ENCODE measurements at regions not wholly inside any gene's neighbourhood (a gene's known extent, or its start where the extent isn't known, plus 50 kb on each side); places are given as distances from the start of the nearest gene placed in this dataset.

DNA sequence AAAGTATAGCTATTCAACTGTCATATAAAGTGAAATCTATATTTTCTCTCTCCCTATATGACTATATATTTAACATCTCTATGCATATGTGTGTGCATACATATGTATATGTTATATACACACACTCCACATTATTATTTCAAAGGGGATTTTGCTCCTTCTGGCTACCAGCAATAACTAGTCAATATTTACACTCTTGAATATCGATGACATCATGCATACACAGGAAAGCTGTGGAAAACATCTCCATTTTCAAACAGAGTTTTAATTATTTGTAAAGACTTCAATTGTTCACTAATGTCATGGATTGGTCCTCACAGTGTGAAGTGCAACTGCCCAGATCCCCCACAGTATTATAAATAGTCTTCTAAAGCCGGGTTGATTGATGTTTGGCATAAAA lies 195.9 kb upstream of the TCF4 start:
- WGBS (ENCODE audit: insufficient coverage, insufficient read length), result no CpG with 5 or more reads among the region's 2 CpGs
- no peak overlapping the region for H3K27ac ChIP-seq (ENCODE audit: low read length)
- no peaks in the 10 kb centered on the region for H3K9me3 ChIP-seq (ENCODE audit: control insufficient read depth, insufficient read depth, low read length)
- no peak overlapping the region for H3K4me3 ChIP-seq (ENCODE audit: low read length)
- no peaks in the 10 kb centered on the region; the same call in 1 of the 2 replicates for H3K27me3 ChIP-seq (ENCODE audit: control insufficient read depth, insufficient read depth, low read length)
- H3K4me1 ChIP-seq (ENCODE audit: control insufficient read depth, insufficient read depth, low read length), result peaks cover 2% of the 10 kb centered on the region; the same call in 1 of the 2 replicates
- no peak for DNase-seq (ENCODE audit: low read depth, low spot score)
- no peaks in the 10 kb centered on the region for H3K36me3 ChIP-seq (ENCODE audit: control insufficient read depth, insufficient read depth, low read length)

DNA sequence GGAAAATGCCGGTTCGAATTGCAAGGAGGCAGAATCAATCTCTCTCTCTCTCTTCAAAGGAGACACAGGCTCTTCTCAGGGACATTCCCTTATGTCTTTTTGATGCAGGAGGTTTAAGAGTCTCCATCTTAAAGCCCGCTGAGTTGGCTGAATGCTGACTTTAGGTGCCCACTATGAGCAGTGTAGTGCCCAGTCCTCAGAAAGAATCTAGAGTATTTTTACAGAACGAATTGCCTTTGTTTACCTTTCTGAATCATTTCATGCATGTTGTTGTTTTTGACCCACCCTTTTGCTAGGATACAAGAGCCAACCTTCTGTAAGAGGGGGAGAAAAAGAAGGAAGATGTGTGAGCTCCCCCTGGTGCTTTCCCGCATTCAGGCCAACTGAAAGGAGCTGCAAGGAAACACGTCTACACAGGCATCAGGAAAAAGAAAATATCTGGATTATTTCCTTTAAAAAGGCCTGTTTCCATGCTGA lies 193.5 kb upstream of the TCF4 start:
- no peaks in the 10 kb centered on the region for H3K9me3 ChIP-seq (ENCODE audit: control insufficient read depth, insufficient read depth, low read length)
- no peaks in the 10 kb centered on the region for H3K36me3 ChIP-seq (ENCODE audit: control insufficient read depth, insufficient read depth, low read length)
- no CpG with 5 or more reads among the region's 6 CpGs for WGBS (ENCODE audit: insufficient coverage, insufficient read length)
- no peak overlapping the region for H3K27ac ChIP-seq (ENCODE audit: low read length)
- H3K27me3 ChIP-seq (ENCODE audit: control insufficient read depth, insufficient read depth, low read length), result no peaks in the 10 kb centered on the region; the same call in 1 of the 2 replicates
- peak; percentile 55 for DNase-seq (ENCODE audit: low read depth, low spot score)
- H3K4me3 ChIP-seq (ENCODE audit: low read length), result no peak overlapping the region
- H3K4me1 ChIP-seq (ENCODE audit: control insufficient read depth, insufficient read depth, low read length), result peaks cover 2% of the 10 kb centered on the region; the same call in 1 of the 2 replicates

DNA sequence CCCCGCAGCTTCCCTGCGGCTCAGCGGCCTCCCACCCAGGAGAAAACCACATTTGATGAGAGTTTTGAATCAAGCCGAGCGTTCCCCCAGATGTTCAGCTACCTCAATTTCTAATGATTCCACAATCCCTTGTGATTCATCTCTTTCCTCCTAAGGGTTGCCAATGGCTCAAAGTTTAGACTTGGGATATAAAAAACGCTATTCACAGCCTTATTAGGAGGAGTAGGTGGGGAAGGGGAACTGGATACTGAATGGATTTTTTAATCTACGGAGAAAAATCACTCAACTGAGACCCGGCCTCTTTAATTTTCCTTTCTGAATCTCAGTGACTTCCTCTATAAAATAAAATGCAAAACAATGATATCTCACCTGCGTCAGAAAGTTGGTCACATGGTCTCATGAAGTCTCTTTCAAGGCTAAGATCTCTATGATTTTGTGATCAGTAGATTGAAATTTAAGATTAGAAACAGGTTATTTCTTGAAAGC lies 192.6 kb upstream of the TCF4 start:
- Histone ChIP-seq H3K4me1 (ENCODE audit: control insufficient read depth, insufficient read depth, low read length) (peaks cover 2% of the 10 kb centered on the region; the same call in 1 of the 2 replicates), H3K27ac (ENCODE audit: low read length) (no peak overlapping the region), H3K9me3 (ENCODE audit: control insufficient read depth, insufficient read depth, low read length) (no peaks in the 10 kb centered on the region), H3K36me3 (ENCODE audit: control insufficient read depth, insufficient read depth, low read length) (no peaks in the 10 kb centered on the region), H3K27me3 (ENCODE audit: control insufficient read depth, insufficient read depth, low read length) (no peaks in the 10 kb centered on the region; the same call in 1 of the 2 replicates), H3K4me3 (ENCODE audit: low read length) (peak overlapping the region; percentile 52; the same call in 1 of the 2 replicates)
- no CpG with 5 or more reads among the region's 9 CpGs for WGBS (ENCODE audit: insufficient coverage, insufficient read length)
- no peak for DNase-seq (ENCODE audit: low read depth, low spot score)

DNA sequence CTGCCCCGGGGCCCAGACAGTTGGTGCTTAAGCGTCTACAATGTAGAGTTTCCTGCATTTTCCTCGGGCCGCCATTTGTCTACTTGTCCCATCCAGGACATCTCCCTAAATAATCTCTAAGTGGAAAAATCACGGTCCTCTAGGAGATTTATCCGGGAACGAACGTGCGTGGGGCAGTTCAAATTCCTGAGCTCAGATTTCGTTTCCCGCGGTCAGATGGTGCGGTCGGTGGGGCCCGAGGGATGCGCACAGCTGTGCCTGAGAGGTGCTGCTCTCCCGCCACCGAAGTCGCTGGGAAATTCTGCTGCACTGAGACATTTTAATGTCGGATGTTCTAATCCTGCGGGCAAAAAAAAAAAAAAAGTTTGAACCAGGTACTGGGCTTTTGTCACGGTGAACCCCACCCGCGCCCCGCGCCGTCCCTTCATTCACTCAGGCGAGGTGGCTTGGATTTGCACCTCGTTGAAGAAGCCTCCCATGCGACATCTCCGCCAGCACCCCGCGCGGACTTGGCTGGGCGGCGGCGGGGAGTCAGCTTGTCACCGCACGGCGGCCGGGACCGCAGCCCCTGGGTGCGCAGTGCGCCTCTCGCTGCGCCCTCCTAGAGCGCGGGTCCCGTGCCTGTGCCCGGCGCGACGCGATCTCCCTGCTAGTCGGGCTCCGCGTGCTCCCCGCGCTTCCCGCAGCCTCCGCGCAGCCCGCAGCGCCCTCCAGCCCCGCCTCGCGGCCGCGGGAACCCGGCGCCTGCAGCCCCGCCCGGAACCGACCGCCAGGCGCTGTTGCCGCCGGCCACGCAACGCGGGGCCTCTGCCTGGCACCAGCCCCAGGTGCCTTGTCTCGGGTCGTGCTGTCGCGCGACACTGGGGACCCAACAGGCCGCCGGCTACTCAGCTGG lies 191.9 kb upstream of the TCF4 start:
- H3K9me3 ChIP-seq (ENCODE audit: control insufficient read depth, insufficient read depth, low read length), result no peaks in the 10 kb centered on the region
- peaks cover 2% of the 10 kb centered on the region; the same call in 1 of the 2 replicates for H3K4me1 ChIP-seq (ENCODE audit: control insufficient read depth, insufficient read depth, low read length)
- no peaks in the 10 kb centered on the region for H3K36me3 ChIP-seq (ENCODE audit: control insufficient read depth, insufficient read depth, low read length)
- no peak overlapping the region for H3K27ac ChIP-seq (ENCODE audit: low read length)
- no peak for DNase-seq (ENCODE audit: low read depth, low spot score)
- H3K4me3 ChIP-seq (ENCODE audit: low read length), result peak overlapping the region; percentile 52; the same call in 1 of the 2 replicates
- no peaks in the 10 kb centered on the region; the same call in 1 of the 2 replicates for H3K27me3 ChIP-seq (ENCODE audit: control insufficient read depth, insufficient read depth, low read length)
- WGBS (ENCODE audit: insufficient coverage, insufficient read length), result no CpG with 5 or more reads among the region's 88 CpGs

DNA sequence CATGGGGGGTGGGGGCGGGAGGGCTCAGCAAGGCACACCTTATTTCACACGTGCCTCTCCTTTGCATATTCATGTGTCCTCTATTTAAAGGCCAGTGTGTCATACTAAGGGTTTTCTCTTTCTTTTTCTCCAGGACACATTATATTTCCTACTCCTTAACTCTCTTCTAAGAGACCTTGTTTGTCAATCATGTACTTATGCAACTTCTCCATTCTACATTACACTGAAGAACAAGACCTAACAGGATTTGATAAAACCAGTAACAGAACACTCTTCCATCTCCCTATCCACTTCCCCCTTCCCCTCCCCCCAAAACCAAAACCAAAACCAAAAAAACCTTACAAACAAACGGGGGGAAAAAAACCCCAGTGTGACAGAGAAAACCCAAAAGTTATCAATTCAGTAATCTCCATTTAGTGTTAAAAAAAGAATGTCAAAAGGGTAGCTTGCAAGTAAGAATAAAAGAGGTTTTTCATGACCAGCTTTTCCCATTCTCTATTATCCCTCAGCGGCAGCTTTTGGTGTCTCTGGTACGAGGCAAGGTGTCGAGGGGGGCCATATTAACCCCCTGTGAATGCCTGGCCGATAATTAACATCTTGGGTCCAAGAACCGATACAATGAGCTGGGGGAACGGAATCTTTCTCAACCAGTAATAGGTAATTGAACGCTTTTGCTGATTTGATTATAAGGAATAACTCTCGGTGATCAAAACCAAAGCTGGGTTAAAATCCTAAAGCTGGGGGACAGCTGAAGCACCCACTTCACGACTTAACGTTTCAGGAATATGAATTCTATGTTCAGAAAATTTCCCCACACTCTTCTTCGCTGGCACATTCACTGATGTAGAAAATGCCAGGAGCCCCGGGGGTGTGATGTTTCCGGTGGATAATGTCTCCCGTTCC lies 191.0 kb upstream of the TCF4 start:
- DNase-seq (ENCODE audit: low read depth, low spot score), result no peak
- H3K4me3 ChIP-seq (ENCODE audit: low read length), result peak overlapping the region; percentile 52; the same call in 1 of the 2 replicates
- H3K27ac ChIP-seq (ENCODE audit: low read length), result no peak overlapping the region

DNA sequence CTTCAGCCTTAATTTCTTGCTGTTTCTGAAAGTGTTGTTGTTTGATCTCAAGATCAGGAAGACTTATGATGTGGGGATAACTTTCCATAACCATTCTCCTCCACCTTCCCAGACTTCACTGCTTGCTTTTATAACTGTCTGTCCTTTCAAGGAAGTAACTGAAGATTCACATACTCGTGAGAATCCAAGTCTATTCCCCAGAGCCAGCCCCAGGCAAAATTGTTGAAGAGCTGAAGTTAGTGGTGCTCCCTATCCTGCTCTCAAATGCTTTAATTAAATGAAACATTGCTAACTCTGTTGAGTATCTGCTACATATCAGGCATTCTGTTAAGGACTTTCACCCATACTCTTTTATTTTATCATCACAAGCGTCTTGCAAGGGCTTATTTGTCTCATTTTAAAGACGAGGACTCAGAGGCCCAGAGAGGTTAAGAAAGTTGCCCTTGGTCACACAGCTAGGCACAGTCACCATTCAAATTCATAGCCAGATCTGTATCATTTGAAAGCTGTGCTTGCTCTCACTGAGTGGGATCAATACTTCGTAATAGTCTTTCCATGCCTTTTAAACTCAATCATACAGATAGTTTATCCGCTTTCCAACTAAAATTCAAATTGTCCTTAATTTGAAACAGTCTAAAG lies 189.8 kb upstream of the TCF4 start:
- no peak for DNase-seq (ENCODE audit: low read depth, low spot score)
- no peaks in the 10 kb centered on the region for H3K9me3 ChIP-seq (ENCODE audit: control insufficient read depth, insufficient read depth, low read length)
- no CpG with 5 or more reads among the region's 5 CpGs for WGBS (ENCODE audit: insufficient coverage, insufficient read length)
- no peaks in the 10 kb centered on the region; the same call in 1 of the 2 replicates for H3K27me3 ChIP-seq (ENCODE audit: control insufficient read depth, insufficient read depth, low read length)
- no peak overlapping the region for H3K27ac ChIP-seq (ENCODE audit: low read length)
- no peaks in the 10 kb centered on the region for H3K36me3 ChIP-seq (ENCODE audit: control insufficient read depth, insufficient read depth, low read length)
- H3K4me1 ChIP-seq (ENCODE audit: control insufficient read depth, insufficient read depth, low read length), result peaks cover 2% of the 10 kb centered on the region; the same call in 1 of the 2 replicates
- no peak overlapping the region for H3K4me3 ChIP-seq (ENCODE audit: low read length)

More for the DNA sequence above, 191.0 kb upstream of the TCF4 start:
- Histone ChIP-seq H3K9me3 (ENCODE audit: control insufficient read depth, insufficient read depth, low read length) (no peaks in the 10 kb centered on the region), H3K36me3 (ENCODE audit: control insufficient read depth, insufficient read depth, low read length) (no peaks in the 10 kb centered on the region), H3K4me1 (ENCODE audit: control insufficient read depth, insufficient read depth, low read length) (peaks cover 2% of the 10 kb centered on the region; the same call in 1 of the 2 replicates), H3K27me3 (ENCODE audit: control insufficient read depth, insufficient read depth, low read length) (no peaks in the 10 kb centered on the region; the same call in 1 of the 2 replicates)
- WGBS (ENCODE audit: insufficient coverage, insufficient read length), result 100% methylated on average over 1 of the region's 17 CpGs

DNA sequence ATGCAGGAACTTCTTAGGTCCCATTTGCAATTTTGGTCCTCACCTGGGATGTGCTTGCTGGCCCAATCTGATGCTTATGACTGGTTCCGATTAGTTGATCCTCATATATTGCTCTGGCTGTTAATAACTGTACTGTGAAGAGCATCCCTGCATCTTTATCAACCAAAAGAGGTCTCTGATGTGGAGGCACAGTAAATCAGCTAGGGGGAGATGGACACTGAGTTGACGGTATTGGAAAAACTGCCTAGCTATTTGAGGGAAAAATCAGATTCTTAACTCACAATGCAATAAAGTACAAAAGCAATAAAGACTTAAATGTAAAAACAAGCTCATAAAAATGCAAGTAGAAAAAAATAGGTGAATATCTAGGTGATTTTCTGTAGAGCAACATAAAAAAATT lies 188.0 kb upstream of the TCF4 start:
- no peaks in the 10 kb centered on the region for H3K9me3 ChIP-seq (ENCODE audit: control insufficient read depth, insufficient read depth, low read length)
- H3K36me3 ChIP-seq (ENCODE audit: control insufficient read depth, insufficient read depth, low read length), result no peaks in the 10 kb centered on the region
- no CpG with 5 or more reads among the region's 2 CpGs for WGBS (ENCODE audit: insufficient coverage, insufficient read length)
- H3K27ac ChIP-seq (ENCODE audit: low read length), result no peak overlapping the region
- H3K27me3 ChIP-seq (ENCODE audit: control insufficient read depth, insufficient read depth, low read length), result no peaks in the 10 kb centered on the region; the same call in 1 of the 2 replicates
- peaks cover 2% of the 10 kb centered on the region; the same call in 1 of the 2 replicates for H3K4me1 ChIP-seq (ENCODE audit: control insufficient read depth, insufficient read depth, low read length)
- H3K4me3 ChIP-seq (ENCODE audit: low read length), result no peak overlapping the region
- DNase-seq (ENCODE audit: low read depth, low spot score), result no peak

DNA sequence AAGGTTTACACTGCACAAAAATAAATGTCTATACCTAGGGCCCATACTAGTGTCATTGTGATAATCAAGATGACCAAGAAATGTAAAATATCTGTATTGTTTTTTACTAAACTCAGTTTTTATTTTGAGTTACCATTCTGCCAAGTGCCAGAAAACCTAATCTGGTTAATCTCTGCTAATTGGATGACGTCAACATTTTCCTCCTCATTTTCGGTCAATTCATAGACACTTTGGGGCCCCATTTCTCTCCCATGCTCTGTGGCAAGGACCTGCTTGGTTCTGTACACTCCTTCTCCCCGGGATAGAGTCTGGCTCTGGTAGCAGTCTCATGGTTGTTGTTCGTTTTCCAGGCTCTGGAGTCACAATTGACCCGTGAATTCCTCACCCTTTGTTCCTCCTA lies 186.5 kb upstream of the TCF4 start:
- no CpG with 5 or more reads among the region's 5 CpGs for WGBS (ENCODE audit: insufficient coverage, insufficient read length)
- Histone ChIP-seq H3K4me1 (ENCODE audit: control insufficient read depth, insufficient read depth, low read length) (no peaks in the 10 kb centered on the region), H3K4me3 (ENCODE audit: low read length) (no peak overlapping the region), H3K27me3 (ENCODE audit: control insufficient read depth, insufficient read depth, low read length) (no peaks in the 10 kb centered on the region; the same call in 1 of the 2 replicates), H3K9me3 (ENCODE audit: control insufficient read depth, insufficient read depth, low read length) (no peaks in the 10 kb centered on the region), H3K36me3 (ENCODE audit: control insufficient read depth, insufficient read depth, low read length) (no peaks in the 10 kb centered on the region), H3K27ac (ENCODE audit: low read length) (no peak overlapping the region)
- no peak for DNase-seq (ENCODE audit: low read depth, low spot score)

DNA sequence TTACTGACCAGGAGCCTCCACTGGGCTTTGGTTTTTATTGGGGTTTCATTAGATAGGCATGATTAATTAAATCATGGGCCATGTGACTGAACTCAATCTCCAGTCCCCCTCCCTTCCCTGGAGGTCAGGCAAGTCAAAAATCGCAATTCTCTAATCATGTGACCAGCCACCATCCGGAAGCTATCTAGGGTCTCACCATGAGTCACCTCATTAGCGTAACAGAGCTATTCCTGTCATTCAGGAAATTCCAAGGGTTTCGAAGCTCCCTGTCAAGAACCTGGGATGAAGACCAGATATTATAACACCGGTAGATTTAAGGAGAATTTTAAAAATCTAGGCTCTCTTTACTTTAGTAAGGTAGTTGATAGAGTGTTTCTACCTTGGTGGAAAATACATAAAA lies 180.3 kb upstream of the TCF4 start:
- no peak overlapping the region for H3K27ac ChIP-seq (ENCODE audit: low read length)
- H3K36me3 ChIP-seq (ENCODE audit: control insufficient read depth, insufficient read depth, low read length), result no peaks in the 10 kb centered on the region
- H3K4me1 ChIP-seq (ENCODE audit: control insufficient read depth, insufficient read depth, low read length), result no peaks in the 10 kb centered on the region; the same call in 1 of the 2 replicates
- no CpG with 5 or more reads among the region's 5 CpGs for WGBS (ENCODE audit: insufficient coverage, insufficient read length)
- H3K9me3 ChIP-seq (ENCODE audit: control insufficient read depth, insufficient read depth, low read length), result no peaks in the 10 kb centered on the region
- H3K27me3 ChIP-seq (ENCODE audit: control insufficient read depth, insufficient read depth, low read length), result no peaks in the 10 kb centered on the region
- DNase-seq (ENCODE audit: low read depth, low spot score), result peak; percentile 78
- no peak overlapping the region for H3K4me3 ChIP-seq (ENCODE audit: low read length)
